GM19452 (cell line): ENCODE measurements at regions not wholly inside any gene's neighbourhood (a gene's known extent, or its start where the extent isn't known, plus 50 kb on each side); places are given as distances from the start of the nearest gene placed in this dataset.
A peak's percentile ranks its signal among the peaks of the same experiment; 100 is the strongest.

Experiments used
- ATAC-seq: cut with Tn5 transposase; IDR thresholded peaks from one replicate; pipeline ENCODE4 v1.9.1; 2021; ENCODE audit not compliant: unreplicated experiment

DNA sequence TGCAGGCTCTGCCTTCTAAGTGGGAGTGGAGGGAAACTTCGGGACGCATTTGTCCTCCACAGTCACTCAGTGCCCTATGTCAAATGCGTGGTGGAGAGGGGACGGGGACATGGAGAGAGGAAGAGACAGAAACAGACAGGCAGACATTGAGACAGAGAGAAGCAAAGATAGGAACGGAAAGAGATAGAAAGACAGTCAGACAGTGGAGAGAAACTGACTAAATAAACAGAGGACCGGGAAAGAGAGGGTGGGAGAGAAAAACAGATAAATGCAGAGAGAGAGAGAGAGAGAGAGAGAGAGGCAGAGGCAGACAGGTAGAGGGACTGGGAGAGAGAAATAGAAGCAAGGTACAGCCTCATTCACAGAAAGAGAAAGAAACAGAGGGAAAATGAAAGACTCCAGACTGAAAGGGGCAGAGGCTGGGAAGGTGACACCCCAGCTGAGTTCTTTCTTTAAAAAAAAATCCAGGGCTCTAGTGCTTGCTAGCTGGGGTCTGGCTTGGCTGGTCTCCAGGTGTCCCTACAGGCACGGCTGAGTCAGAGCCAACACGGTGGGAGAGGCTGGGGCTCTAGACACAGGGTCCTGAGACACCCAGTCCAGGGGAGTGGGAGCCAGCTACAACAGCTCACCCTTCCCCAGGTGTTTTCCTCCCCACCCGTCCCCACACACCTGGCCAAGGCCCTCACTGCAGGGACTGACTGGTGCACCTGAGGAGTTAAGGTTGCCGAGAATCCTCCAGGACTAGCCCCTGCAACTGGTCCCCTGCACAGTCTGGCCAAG lies 506.1 kb upstream of the PROK2 start:
- no peak for ATAC-seq

DNA sequence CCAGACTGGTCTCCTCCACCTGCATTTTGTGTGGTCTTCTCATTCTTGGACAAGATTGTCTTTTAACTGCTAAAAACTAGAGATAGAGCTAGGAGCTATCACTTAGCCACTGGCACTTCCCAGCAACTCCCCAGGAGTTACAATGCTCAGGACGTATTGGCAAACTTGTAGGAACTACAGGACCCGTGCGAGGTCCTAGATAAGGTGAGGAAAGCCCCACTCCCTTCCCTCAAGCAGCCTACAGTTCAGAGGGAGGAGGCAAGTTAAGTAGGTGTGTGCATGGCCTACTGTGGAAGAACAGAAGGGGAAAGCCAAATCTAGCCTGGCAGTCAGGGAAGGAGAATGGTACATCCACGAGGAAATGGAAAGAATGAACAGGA lies 504.7 kb upstream of the PROK2 start:
- ATAC-seq, result no peak

DNA sequence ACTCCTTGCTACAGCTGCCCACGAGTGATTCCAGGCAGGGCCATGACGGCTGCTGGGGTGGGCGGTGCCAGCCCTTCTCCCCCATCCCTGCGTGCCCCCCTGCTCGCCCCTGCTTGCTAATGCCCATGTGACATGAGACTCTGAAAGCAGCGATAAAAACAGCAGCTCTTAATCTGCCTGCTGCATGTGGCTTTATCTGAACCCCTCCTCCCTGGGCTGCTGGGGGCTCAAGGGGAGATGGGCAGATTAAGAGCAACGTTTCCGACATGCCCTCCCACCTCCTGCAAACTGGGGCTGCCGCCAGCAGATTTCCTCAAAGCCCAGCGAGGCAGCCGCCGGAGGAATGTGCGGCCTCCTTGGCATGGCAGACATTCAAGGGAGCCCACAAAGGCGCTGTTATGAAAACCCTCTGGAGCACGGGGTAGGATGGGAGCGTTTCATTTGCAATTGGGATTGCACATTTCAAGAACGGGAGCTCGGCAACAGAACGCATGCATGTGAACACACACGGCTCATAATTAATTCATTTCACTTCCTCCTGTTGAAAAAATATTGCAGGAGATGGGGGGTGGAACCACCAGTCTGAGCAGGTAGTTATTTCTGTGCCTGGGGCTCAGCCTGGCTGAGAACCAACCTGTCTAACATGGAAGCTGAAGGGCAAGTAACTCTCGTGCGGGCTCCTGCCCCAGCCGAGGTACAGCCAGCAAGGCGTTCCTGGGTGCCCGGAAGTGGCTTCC lies 504.2 kb upstream of the PROK2 start:
- no peak for ATAC-seq

DNA sequence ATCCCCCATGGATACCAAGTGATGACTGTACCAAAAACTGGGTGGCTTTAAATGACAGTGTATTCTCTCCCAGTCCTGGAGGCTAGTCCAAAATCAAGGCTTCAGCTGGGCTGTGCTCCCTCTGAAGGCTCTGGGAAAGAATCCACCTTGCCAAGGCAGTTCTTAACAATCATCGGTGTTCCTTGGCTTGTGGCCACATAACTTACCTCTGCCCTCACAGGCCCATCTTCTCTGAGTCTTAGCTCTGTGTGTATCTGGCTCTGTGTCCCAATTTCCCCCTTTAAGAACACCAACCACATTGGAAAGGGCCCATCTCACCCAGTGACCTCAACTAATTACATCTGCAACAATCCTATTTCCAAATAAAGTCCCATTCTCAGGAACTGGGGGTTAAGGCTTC lies 503.0 kb upstream of the PROK2 start:
- no peak for ATAC-seq

DNA sequence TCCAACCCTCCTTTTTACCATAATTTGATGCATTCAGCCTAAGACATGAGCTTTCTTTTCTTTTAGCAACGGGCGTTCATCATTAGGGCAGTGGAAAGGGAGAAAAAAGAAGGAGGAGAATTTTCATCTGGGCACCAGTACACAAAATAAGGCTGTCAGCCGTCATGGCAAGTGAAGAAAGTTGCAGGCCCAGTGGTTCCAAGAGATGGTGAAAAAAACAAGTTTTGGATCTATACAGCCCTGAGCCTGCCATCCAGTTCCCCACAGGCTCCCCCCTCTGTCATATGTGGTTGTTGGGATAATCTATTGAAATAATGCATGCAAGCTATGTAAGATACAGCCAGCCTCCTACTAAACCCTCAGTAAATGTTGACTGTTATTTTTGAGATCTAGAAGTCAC lies 500.6 kb upstream of the PROK2 start:
- ATAC-seq, result no peak

DNA sequence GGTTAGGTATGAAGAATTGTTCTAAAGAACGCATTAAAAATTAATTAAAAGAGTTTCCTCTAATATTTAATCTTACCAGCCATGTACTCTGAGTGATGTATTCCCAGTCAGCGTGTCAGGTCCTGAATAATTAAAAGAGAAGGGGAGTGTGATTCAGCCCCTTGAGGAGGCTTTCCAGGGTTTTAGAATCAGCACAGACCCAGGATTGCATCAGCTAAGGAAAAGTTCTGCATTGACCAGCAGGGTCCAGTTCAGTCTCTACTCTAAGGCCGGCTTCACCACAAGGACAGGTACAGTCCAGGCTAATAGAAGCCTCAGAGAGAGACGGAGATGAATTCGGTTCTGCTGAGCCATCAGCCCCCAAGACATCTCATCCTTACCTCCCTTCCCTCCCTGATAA lies 499.5 kb upstream of the PROK2 start:
- no peak for ATAC-seq

DNA sequence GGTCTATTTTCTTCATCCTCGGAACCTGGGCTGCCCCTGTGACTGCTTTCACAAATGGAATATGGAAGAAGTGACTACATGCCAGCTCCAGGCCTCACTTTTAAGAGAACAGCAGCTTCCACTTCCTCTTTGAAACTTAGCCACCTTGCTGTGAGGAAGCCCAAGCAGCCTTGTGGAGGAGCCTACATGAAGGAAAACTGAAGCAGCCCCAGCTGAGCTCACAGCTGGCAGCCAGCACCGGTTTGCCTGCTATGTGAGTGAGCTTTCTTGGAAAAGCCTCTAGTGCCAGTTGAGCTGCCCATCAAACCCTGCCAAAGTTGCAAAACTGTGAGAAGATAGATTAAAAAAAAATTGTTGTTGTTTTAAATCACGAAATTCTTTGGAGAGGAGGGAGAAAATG lies 498.0 kb upstream of the PROK2 start:
- no peak for ATAC-seq

DNA sequence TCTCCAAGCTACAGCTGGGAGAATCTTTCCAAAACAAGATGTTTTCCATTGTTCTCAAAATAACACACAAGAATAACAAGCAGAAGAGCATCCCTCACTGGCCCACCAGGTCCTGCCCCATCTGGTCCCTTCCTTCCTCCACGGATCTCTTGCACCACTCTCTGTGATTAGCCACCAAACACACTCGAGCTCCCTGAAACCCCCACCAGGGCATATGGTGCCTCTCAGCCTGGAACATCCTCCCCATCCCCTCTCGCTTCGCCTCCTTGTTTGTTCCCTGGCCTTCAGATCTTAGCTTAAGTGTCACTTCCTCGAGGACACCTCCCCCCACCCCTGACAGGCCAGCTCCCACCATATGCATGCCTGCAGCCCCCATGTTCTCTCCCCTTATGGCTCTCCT lies 496.6 kb upstream of the PROK2 start:
- no peak for ATAC-seq

DNA sequence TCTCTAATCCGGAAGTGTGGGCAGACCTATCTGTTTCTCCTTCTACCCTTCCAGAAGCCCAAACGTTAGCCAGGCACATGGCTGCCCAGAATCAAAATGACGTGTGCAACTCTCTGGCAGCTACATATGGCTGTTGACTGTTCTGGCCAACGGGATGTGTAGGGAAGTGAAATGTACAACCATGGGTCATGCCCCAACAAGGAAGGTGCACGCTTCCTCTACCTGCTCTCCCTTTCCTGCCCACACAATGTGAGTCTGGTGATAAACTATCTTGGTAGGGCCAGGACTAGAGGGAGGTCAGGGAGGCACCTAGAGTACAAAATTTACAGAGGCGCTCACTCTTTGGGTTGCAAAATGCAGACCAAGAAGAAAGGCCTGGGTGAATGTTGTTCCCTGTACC lies 495.9 kb upstream of the PROK2 start:
- ATAC-seq, result no peak

DNA sequence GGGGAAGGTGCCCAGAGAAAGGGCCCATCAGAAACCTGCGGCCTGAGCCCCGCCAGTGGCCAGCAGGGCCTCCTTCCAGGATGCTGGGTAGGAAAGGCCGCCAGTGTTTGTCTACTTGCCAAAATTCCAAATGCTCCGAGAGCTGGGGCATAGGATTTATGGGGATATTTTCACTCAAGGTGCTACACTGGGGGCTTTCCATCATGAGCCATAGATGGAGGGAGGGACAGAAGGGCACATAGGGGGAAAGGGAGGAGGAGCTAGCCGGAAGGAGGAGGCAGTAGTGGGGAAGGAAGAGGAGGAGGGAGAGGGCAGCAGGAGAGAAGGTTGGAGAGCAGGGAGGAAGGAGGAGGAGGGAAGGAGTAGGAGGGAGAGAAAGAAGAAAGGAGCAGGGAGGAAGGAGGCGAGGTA lies 494.7 kb upstream of the PROK2 start:
- ATAC-seq, result no peak

DNA sequence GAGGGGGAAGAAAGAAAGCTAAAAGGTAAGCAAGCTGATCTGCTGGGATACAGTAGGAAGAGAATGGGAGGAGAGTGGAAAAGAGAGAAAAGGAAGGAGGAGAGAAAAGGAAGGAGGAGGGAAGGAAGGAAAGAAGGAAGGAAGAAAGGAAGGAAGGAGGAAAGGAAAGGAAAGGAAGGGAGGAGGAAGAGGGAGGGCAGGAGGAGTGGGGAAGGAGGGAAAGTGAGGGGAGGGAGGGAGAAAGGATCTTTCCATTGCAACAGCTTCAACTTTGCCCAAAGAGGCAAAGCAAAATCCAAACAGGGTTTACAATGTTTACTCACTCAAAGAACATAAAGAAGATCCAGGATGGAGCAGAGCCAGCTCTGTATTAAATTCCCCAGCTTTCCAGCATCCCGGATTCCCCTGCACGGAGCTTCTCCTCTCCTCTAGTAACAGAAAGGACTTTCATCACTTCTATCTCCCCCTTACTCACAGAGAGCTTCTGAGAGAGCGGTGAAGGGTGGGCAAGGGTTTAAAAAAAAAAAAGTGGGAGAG lies 494.2 kb upstream of the PROK2 start:
- no peak for ATAC-seq

DNA sequence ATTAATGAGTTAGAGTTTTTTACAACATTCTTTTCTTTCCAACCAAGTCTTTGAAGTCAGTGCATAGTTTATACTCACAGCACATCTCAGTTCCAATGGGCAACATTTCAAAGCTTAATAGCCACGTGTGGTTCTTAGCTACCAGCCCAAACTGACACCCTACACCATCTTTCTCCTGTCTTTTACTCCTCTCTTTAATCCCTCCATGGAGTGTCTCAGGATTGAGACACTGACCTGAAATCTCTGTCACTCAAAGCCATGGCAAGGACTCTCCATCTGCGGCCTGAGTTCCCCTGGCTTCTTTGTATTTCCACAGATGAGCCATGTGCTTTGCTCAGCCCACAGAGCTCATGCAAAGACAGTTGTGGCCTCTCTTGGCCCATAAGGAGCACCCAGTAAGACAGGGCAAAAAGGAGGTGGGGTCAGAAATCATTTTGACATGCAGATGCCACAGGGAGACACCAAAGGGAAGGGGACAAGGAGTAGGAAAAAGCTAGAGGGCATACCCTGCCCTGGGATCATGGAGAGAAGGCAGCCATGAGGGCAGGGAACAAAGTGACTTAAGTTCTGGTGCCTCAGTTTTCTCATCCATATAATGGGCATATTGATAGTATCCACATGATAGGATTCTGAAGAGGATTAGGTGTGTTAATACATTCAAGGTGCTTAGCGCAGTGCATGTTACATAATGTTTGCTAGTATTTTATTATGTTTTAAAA lies 493.6 kb upstream of the PROK2 start:
- ATAC-seq, result no peak

DNA sequence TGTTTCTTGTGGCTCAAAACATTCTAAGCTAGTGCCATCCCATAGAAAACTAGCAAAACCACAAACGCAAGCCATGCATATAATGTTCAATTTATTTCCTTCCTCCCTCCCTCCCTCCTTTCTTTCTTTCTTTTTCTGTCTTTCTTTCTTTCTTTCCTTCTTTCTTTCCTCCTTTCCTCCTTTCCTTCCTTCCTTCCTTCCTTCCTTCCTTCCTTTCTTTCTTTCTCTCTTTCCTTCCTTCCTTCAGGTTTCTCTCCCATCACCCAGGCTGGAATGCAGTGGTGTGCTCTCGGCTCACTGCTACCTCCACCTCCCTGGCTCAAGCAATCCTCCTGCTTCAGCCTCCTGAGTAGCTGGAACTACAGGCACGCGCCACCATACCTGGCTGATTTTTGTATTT lies 492.8 kb upstream of the PROK2 start:
- no peak for ATAC-seq

DNA sequence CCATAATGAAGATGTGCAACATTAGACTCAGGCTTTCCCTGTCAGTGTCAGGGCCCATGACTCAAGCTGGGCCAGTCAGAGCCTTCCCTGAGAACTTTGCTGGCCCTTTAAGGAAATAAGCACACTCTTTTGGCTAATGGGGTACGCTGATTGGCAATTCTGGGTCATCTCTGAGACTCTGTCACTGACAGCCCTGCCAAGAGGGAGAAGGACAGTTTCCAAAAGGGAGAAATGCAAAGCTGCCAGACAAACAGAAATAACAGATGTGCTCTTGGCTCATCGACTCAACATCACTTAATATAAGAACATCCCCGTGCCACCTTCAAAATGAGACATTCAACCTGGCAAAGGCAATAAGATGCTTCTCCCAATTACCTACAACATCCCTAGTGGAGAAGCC lies 491.9 kb upstream of the PROK2 start:
- no peak for ATAC-seq

DNA sequence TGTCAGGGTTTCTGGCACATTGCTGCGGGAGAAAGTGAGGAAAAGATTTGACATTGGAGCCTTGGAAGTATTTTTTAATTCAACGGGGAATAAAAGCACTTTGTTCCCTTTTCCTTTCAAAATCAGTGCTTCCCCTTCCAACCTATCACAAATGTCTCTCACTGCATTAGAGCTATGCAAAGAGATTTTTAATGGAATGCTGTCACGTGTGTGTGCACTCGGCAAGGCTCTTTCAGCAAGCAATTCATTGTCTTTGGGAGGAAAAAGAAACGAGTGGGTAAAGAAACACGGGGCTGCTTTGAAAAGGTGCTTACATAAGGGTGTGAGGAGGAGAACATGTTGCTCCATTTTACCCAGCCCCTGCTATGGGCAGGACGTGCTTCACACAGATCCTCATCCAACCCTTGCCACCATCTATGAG lies 490.4 kb upstream of the PROK2 start:
- no peak for ATAC-seq

DNA sequence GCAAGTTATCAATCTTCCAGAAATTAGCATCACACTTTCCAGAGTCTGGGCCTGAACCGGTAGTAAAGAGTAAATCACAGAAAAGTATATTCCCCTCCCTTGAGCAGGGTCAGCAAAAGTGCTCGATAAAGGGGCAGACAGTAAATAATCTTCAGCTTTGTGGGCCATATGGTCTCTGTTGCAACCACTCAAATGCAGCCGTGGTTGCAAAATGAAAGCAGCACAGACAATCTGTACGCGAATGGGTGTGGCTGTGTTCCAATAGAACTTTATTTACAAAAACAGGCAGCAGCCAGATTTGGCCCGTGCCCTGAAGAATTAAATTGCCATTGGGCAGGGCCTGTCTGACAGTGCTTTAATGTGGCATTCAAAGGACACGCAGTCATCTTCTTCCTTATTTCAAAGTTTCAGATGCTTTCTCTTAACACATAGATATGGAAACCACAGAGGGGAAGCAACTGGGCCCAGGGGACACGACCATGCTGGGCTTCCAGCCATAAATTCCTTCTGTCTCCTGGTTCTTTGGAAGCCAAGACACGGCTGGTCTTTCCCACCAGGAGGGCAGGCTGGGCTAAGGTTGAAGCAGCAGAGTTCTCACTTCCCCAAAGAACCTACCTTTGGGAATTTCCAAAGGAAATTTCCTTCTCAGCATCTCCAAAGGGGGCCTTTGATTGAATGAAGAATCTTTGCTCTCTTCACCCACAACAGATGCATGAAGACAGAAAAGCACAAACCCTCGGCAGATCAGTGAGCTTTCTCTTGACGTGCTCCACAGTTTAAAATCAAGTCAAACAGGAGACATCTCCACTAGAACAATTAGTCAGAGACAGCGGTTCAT lies 489.8 kb upstream of the PROK2 start:
- peak; percentile 50 for ATAC-seq

DNA sequence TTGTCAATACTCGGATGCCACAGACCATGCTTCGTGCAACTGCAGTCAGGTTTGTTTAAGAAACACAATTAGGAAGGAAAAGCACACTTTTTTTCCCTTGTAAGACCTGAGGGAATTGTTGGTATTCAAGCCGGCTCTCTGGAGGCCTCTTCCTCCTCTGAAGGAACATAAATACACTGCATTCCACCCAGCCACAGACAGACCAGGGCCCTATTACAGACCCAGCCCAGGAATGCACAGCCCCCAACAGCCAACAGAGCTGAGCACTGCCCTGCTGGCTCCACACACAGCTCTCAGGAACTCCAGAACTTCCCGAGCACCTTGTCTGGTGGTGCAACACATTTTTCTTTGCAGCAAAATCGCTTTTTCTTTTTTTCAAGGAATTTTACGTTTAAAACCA lies 488.7 kb upstream of the PROK2 start:
- no peak for ATAC-seq

DNA sequence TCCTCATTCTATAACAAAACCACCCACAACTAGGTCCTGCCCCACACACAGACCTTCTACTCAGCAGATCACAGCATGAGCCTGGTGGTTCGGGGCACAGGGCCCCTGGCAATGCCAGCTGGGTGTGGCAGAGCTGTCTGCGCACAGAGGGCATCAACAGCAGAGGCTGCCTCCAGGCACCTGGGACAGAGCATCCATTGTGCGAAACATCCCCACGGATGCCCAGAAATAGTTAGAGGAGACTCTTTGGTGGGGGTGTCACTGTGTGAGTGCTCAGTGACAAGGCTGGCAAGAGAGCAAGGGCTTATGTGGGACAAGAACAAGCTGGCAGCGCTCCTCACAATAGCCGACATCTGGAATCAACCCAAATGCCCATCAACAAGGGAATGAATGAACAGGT lies 487.4 kb upstream of the PROK2 start:
- ATAC-seq, result no peak

DNA sequence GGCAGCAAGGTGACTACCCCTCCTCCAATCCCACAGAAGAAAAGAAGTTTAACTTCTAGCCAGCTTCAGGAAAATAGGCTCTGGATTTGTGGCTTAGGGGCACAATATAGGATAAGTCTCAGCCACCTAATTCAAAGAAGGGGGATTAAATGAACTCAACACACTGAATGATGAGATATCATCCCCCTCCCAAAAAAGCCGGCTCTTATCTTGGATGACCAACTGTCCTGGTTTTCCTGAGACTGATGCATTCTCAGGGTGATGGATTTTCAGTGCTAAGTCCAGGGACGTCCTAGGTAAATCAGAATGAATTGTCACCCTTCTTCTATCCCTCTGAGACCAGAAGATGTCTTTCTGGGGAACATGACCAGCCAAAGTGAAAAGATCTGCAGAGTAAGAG lies 487.0 kb upstream of the PROK2 start:
- no peak for ATAC-seq

DNA sequence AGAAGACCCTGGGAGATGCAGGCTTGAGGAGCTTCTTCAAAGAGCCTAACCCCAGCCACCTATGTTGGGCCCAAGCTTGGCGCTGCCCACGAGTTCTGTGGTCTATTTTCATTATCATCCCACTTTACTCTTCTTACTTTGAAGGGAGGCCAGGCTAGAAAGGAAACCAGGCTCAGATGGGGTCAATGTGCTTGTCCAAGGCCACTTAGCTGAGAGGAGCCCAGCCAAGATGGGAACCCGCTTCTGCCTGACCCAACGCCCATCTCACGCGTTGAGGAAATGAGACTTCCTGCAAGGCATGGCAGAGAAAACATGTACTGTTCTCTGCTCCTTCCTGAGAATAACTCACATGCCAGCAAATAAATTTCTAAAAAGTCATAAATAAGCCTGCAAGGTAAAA lies 486.3 kb upstream of the PROK2 start:
- ATAC-seq, result no peak

DNA sequence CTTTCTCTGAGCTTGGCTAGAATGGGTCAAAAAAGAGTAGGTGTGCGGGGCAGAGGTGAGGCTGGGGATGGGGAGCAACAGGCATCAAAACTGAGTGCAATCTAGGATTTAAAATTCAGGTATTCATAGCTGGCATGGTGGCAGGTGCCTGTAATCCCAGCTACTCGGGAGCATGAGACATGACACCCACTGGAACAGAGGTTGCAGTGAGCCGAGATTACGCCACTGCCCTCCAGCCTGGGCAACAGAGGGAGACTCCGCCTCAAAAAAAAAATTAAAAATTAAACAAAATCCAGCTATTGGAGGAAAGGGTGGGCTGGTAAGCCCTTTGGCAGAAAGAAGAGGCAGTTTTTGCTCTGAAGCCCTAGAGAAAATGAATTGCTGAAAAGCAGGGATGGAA lies 485.8 kb upstream of the PROK2 start:
- ATAC-seq, result no peak
